GM12878 (cell line): ENCODE measurements at regions not wholly inside any gene's neighbourhood (a gene's known extent, or its start where the extent isn't known, plus 50 kb on each side); places are given as distances from the start of the nearest gene placed in this dataset.

Experiments
- ATAC-seq: fragments of 200-7000 bp; cut with Tn5 transposase; 3 replicates; pipeline ENCODE4 v1.9.1; 2020; ENCODE audit warnings: mild to moderate bottlenecking, moderate library complexity
- BruUV-seq: library from RNA; stranded (reverse); fragments of 400-500 nt; replicated peaks from 2 replicates; lab custom pipeline; 2021; lab: Mats Ljungman, UMichigan
- CTCF ChIA-PET: fragments of 300-600 bp; sonication (Branson Sonifier 250); formaldehyde crosslinking; extraction: SDS; loops from one replicate; lab custom pipeline; 2021; ENCODE audit warnings: inconsistent platforms; lab: Yijun Ruan, JAX
- POLR2A ChIA-PET: fragments of 350-600 bp; formaldehyde crosslinking; extraction: SDS; loops from one replicate; lab custom pipeline; 2021; ENCODE audit warnings: inconsistent platforms; lab: Charles Lee
- RAD21 ChIA-PET: fragments of 300-600 bp; sonication (Branson Sonifier 250); formaldehyde crosslinking; loops from one replicate; lab custom pipeline; 2023; ENCODE audit warnings: antibody characterized with exemption; ENCODE audit not compliant: unreplicated experiment; lab: Charles Lee
- SMC1A ChIA-PET: fragments of 300-600 bp; sonication (Branson Sonifier 250); formaldehyde crosslinking; loops from one replicate; lab custom pipeline; 2023; ENCODE audit not compliant: unreplicated experiment, uncharacterized antibody; lab: Charles Lee
- DNase-seq: peaks from one replicate; pipeline ENCODE4 v3.0.0-alpha.2; 2011; ENCODE audit warnings: low read depth, low spot score
- FAIRE-seq: peaks from 3 replicates; lab custom pipeline; 2011; peaks lifted over from hg19 to GRCh38; lab: Jason Lieb, UNC
- H2AFZ ChIP-seq: 2 replicates; pipeline ENCODE4 v1.6.0; 2011; ENCODE audit warnings: low read depth, low read length, control low read depth; ENCODE audit not compliant: control insufficient read depth
- H3K27ac ChIP-seq: 2 replicates; pipeline ENCODE4 v1.5.1; 2011; ENCODE audit warnings: control low read depth; ENCODE audit not compliant: control insufficient read depth, insufficient read depth
- H3K27me3 ChIP-seq, 2 experiments: replicated peaks in 1 of 2; 2 replicates each; pipeline versions ENCODE4 v1.6.0 to v1.6.1; 2011; ENCODE audit warnings: low read length in 1 of 2; ENCODE audit not compliant: control insufficient read depth in 2 of 2, insufficient read depth in 2 of 2
- H3K36me3 ChIP-seq, 2 experiments: 2 replicates each; pipeline ENCODE4 v1.5.1; 2011; ENCODE audit warnings: low read length in 1 of 2; ENCODE audit not compliant: control insufficient read depth in 2 of 2, insufficient read depth in 2 of 2
- H3K4me1 ChIP-seq: 2 replicates; pipeline ENCODE4 v1.6.1; 2011; ENCODE audit warnings: mild to moderate bottlenecking, low read length, moderate library complexity, mixed read lengths; ENCODE audit not compliant: control insufficient read depth, insufficient read depth
- H3K4me2 ChIP-seq: 2 replicates; pipeline ENCODE4 v1.6.0; 2011; ENCODE audit warnings: control low read depth; ENCODE audit not compliant: control insufficient read depth, insufficient read depth
- H3K4me3 ChIP-seq: fragments of 200-600 bp; sonication (generic); 2 replicates; pipeline ENCODE4 v1.5.1; 2016
- H3K79me2 ChIP-seq: 2 replicates; pipeline ENCODE4 v1.6.0; 2011; ENCODE audit warnings: low read length; ENCODE audit not compliant: control insufficient read depth, insufficient read depth
- H3K9ac ChIP-seq: 2 replicates; pipeline ENCODE4 v1.8.0; 2011; ENCODE audit warnings: low read length, control low read depth, mixed read lengths; ENCODE audit not compliant: control insufficient read depth, insufficient read depth
- H3K9me3 ChIP-seq: replicated peaks from 3 replicates; pipeline ENCODE4 v1.5.1; 2011; ENCODE audit warnings: mild to moderate bottlenecking, low read length; ENCODE audit not compliant: control insufficient read depth, insufficient read depth
- H4K20me1 ChIP-seq: 2 replicates; pipeline ENCODE4 v1.6.0; 2011; ENCODE audit not compliant: control insufficient read depth, insufficient read depth
- CEBPB ChIP-seq, 2 experiments: fragments of 150-350 bp in 1 of 2; IDR thresholded peaks; 2 replicates each; pipeline ENCODE4 v1.6.1; 2012 to 2014; ENCODE audit warnings: low read depth in 2 of 2, low read length in 2 of 2, borderline replicate concordance in 1 of 2, inconsistent platforms in 1 of 2
- EED ChIP-seq: sonication (generic); IDR thresholded peaks from 2 replicates; pipeline ENCODE4 v1.6.1; 2016; ENCODE audit warnings: antibody characterized with exemption, low read depth
- NR2C2 ChIP-seq: IDR thresholded peaks from 2 replicates; pipeline ENCODE4 v1.6.1; 2011; ENCODE audit warnings: borderline replicate concordance, low read depth; ENCODE audit not compliant: control insufficient read depth, insufficient read length
- RUNX3 ChIP-seq: IDR thresholded peaks from 2 replicates; pipeline ENCODE4 v1.6.1; 2012; ENCODE audit warnings: low read length, inconsistent platforms
- STAT3 ChIP-seq: IDR thresholded peaks from 2 replicates; pipeline ENCODE4 v1.6.1; 2011; ENCODE audit warnings: low read depth, low read length, improper control_type of control experiment
- WGBS: methylation state at CpG from one replicate; pipeline ENCODE4 v1.1.6; 2016; ENCODE audit warnings: low lambda C conversion rate; ENCODE audit not compliant: insufficient replicate concordance, insufficient coverage; ENCODE audit errors: missing lambda C conversion rate; 5-methylcytosine and 5-hydroxymethylcytosine counted together
- in situ Hi-C: fragments of 300-500 bp; cut with MboI; formaldehyde crosslinking; loops from 9 replicates; pipeline ENCODE4 v1.14.3; 2018; ENCODE audit warnings: mixed read lengths
- intact Hi-C: fragments of 100-400 bp; cut with micrococcal nuclease; formaldehyde crosslinking; loops from one replicate; pipeline ENCODE4 v1.14.2; 2022; ENCODE audit not compliant: unreplicated experiment
- TF ChIP-seq, protein P1 (sequence below): IDR thresholded peaks from 2 replicates; pipeline ENCODE4 v1.6.1; 2011; ENCODE audit warnings: low read depth, low read length, improper control_type of control experiment, borderline replicate concordance
- TF ChIP-seq, protein P2 (sequence below): fragments of 450-650 bp; IDR thresholded peaks from 2 replicates; pipeline ENCODE4 v1.6.1; 2016; ENCODE audit warnings: mild to moderate bottlenecking, moderate library complexity, borderline replicate concordance

DNA sequence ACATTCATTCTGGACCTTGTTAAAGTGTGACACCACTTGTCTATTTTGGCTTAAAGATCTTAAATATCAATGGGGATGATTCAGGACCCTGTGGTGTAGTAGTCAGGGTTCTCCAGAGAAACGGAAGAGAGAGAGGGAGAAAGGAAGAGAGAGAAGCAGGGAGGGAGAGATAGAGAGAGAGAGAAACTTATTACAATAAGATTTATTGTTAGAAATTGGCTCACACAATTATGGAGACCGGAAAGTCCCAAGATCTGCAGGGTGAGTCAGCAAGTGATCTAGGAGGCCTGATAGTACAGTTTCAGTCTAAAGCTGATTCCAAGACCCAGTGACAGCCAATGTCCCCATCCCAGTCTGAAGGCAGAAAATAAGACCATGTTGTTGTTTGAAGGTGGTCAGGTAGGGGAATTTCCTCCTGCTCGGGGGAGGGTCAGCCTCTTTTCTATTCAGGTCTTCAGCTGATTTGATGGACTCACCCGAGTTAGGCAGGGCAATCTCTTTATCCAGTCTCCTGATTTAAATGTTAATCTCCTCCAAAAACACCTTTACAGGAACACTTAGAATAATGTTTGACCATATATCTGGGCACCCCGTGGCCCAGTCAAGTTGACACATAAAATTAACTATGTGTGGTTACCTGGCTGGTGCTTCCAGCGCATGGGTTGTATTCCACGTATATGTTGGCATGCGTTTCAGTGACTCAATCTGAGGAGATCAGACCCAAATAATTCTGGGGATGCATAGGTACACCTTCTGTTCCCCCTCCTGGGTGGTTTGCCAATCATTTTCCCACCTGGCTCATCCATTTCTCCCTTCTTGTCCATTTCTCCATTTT, 1350.5 kb downstream of the TBC1D22A start:
- H3K4me3 ChIP-seq: no peak overlapping the region
- ChIA-PET CTCF (no interaction called here), SMC1A (interaction anchor here (0.6 to 1.5 kb wide), 2 partner anchors 13 to 234 kb away, joined by 3 to 4 read pairs; no protein-coding TSS in a partner anchor), RAD21 (no interaction called here), POLR2A (no interaction called here)
- TF ChIP-seq, protein P1, sequence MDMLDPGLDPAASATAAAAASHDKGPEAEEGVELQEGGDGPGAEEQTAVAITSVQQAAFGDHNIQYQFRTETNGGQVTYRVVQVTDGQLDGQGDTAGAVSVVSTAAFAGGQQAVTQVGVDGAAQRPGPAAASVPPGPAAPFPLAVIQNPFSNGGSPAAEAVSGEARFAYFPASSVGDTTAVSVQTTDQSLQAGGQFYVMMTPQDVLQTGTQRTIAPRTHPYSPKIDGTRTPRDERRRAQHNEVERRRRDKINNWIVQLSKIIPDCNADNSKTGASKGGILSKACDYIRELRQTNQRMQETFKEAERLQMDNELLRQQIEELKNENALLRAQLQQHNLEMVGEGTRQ: no peak
- 0 out of 2 replicates have a peak, but pooled peaks have one; percentile 11 for TF ChIP-seq EED
- in situ Hi-C loops: no loop called here
- no peak overlapping the region for H3K9ac ChIP-seq
- H4K20me1 ChIP-seq: no peaks in the 10 kb centered on the region
- peak; percentile 23 for FAIRE-seq
- 47% methylated on average over 8 of the region's 8 CpGs for WGBS
- no peaks in the 10 kb centered on the region for H3K36me3 ChIP-seq
- H3K9me3 ChIP-seq: peaks cover 5% of the 10 kb centered on the region
- intact Hi-C loops: no loop called here
- H3K27ac ChIP-seq: peak overlapping the region; percentile 46; the same call in 1 of the 2 replicates
- H3K4me2 ChIP-seq: no peak overlapping the region; the same call in 1 of the 2 replicates
- no TSS peak for BruUV-seq
- no peaks in the 10 kb centered on the region for H3K27me3 ChIP-seq
- ATAC-seq: peak; percentile 90
- H2AFZ ChIP-seq: peak overlapping the region; percentile 51
- DNase-seq: no peak
- no peaks in the 10 kb centered on the region for H3K79me2 ChIP-seq
- peaks cover 5% of the 10 kb centered on the region; the same call in 1 of the 2 replicates for H3K4me1 ChIP-seq

GRCh38 chr22:48106715-48107259, 1344.3 kb downstream of the TBC1D22A start:
- in situ Hi-C loops (no loop called here), intact Hi-C loops (no loop called here)
- Histone ChIP-seq H3K9ac (no peak overlapping the region), H3K4me3 (no peak overlapping the region), H4K20me1 (no peaks in the 10 kb centered on the region), H2AFZ (no peak overlapping the region), H3K79me2 (no peaks in the 10 kb centered on the region), H3K27ac (no peak overlapping the region), H3K4me1 (no peaks in the 10 kb centered on the region), H3K9me3 (peaks cover 6% of the 10 kb centered on the region), H3K36me3 (no peaks in the 10 kb centered on the region), H3K4me2 (no peak overlapping the region), H3K27me3 (no peaks in the 10 kb centered on the region)
- BruUV-seq: no TSS peak
- DNase-seq: no peak
- ChIA-PET CTCF (no interaction called here), RAD21 (no interaction called here), SMC1A (no interaction called here), POLR2A (no interaction called here)
- 83% methylated on average over 6 of the region's 6 CpGs for WGBS
- ATAC-seq: no peak
- FAIRE-seq: no peak
- no peak for TF ChIP-seq EED
- TF ChIP-seq STAT3: no peak
- TF ChIP-seq, protein P2, sequence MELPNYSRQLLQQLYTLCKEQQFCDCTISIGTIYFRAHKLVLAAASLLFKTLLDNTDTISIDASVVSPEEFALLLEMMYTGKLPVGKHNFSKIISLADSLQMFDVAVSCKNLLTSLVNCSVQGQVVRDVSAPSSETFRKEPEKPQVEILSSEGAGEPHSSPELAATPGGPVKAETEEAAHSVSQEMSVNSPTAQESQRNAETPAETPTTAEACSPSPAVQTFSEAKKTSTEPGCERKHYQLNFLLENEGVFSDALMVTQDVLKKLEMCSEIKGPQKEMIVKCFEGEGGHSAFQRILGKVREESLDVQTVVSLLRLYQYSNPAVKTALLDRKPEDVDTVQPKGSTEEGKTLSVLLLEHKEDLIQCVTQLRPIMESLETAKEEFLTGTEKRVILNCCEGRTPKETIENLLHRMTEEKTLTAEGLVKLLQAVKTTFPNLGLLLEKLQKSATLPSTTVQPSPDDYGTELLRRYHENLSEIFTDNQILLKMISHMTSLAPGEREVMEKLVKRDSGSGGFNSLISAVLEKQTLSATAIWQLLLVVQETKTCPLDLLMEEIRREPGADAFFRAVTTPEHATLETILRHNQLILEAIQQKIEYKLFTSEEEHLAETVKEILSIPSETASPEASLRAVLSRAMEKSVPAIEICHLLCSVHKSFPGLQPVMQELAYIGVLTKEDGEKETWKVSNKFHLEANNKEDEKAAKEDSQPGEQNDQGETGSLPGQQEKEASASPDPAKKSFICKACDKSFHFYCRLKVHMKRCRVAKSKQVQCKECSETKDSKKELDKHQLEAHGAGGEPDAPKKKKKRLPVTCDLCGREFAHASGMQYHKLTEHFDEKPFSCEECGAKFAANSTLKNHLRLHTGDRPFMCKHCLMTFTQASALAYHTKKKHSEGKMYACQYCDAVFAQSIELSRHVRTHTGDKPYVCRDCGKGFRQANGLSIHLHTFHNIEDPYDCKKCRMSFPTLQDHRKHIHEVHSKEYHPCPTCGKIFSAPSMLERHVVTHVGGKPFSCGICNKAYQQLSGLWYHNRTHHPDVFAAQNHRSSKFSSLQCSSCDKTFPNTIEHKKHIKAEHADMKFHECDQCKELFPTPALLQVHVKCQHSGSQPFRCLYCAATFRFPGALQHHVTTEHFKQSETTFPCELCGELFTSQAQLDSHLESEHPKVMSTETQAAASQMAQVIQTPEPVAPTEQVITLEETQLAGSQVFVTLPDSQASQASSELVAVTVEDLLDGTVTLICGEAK: no peak
- no peak for TF ChIP-seq CEBPB (IDR thresholded peaks at IDR 0.05; ENCODE audit: borderline replicate concordance in 1 of 2, low read depth in 2 of 2, low read length in 2 of 2)
- no peak for TF ChIP-seq NR2C2
- no peak for TF ChIP-seq RUNX3
